ENCODE measurements at regions not wholly inside any gene's neighbourhood (a gene's known extent, or its start where the extent isn't known, plus 50 kb on each side); places are given as distances from the start of the nearest gene placed in this dataset.

- TF ChIP-seq ZFX (IDR thresholded peaks at IDR 0.05) (no peak), CTCF (conservative IDR thresholded peaks at IDR 0.05) (no peak)
Measured at GRCh38 chr9:91038483-91039124, 237.0 kb downstream of the SYK start.
